GM21529 (cell line): ENCODE measurements at regions not wholly inside any gene's neighbourhood (a gene's known extent, or its start where the extent isn't known, plus 50 kb on each side); places are given as distances from the start of the nearest gene placed in this dataset.

ENCODE experiments used
- ATAC-seq: cut with Tn5 transposase; IDR thresholded peaks from one replicate; pipeline ENCODE4 v1.9.1; 2021; ENCODE audit not compliant: unreplicated experiment

DNA sequence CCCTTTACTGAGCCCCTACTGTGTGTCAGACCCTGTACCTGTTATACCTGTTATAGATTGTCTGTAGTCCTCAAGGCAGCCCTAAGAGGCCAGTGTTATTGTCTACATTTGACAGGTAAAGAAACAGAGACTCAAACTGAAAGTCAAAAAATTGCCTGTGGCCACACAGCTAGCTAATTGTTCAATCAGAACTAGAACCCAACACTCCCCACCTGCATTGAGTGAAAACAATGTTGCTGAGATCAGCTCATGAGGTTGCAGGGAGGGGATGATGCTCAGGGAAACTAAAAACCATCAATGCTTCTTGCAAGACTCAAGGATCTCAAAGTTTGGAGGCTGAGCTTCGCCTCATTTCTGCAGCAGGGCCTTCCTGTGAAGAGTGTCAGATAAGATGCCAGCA lies 109.5 kb upstream of the LMO4 start:
- no peak for ATAC-seq

DNA sequence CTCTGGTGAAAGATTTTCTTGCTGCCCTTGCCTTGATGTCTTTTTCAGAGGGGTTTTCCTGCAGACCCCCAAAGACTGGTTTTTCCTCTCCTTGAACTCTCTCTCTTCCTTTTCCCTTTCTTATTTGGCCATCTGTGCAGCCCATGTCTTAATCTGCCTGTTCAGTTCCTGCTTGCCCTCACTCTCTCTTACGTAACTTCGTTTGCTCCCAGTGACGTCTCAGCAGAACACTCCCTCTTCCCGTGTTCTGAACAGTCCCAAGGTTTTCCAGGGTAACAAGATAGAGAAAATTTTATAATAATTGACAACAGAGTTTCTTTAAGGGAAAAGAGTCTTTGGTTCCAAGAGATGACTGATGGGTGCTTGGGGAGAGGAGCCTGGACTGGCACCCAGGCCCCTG lies 109.1 kb upstream of the LMO4 start:
- ATAC-seq = no peak

DNA sequence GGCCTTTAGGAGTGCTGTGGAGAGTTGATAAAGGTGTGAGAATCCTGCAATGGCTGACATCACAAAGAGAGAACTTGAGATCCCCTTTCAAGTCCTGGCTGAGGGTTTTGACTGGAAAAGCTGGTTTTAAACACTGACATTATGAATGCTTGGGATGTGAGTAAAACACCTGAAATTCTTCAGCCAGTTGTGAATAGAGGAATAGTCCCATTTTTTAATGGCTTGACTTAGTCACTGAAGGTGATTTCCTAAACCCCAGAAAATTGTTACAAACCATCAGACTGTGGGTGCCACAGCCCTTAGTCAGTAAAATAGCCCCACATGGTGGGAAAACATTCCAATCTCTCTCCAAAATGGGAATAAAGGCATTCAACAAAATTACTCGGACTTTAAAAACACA lies 107.7 kb upstream of the LMO4 start:
- ATAC-seq = no peak

DNA sequence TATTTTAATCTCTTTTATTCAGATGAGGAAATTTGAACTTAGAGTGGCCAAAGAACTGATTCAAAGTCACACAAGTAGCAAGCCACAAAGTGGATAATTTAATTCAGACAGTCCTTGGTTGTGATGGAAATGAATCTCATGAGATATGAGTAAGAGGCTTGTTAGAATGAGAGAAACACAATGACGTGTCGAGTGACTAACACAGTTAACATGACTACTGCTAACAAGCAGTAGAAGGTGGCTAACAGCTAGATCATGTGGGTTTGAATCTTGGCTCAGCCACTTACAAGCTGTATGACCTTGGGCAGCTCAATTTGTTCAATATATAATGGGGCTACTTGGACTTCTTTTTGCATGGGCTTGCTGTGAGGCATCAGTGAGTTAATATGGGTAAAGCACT lies 104.5 kb upstream of the LMO4 start:
- ATAC-seq = peak; percentile 41

DNA sequence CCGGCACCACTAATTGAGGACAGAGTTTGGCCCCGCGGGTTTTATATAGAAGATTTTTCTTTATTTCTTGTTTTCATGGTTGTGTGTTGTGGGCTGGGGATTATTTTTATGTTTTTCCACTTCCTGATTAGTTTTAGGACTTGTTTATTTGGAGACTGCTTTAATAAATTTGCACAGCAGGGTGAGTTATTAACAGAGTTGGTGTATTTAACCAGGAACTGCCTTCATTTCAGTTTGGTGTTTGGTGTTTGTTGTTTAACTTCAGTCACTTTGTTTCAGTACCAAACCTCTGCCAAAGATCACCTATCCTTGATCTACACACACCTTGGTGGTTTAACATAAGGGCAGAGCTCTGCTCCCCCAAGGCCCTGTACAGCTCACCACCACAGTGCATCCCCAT lies 103.5 kb upstream of the LMO4 start:
- ATAC-seq = no peak

DNA sequence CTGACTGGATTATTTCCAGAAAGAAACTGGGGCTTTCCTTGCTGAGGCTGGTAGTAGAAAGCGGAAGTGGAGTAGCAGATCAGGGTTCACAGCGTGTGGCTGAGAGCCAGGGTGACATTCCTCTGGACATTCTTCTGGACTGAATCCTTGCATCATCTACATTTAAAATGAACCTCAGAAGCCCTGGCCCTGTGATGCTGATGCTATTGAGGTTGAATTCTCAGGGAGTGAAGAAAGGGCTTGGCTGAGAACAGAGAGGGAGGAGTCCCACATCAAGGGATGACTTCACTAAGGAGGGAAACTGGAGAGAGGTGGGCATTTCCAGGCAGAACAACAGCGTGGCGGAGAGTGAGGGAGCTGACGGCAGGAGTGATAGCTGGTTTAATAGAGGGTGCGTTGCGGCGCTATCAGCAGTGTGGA lies 102.3 kb upstream of the LMO4 start:
- peak; percentile 27 for ATAC-seq

DNA sequence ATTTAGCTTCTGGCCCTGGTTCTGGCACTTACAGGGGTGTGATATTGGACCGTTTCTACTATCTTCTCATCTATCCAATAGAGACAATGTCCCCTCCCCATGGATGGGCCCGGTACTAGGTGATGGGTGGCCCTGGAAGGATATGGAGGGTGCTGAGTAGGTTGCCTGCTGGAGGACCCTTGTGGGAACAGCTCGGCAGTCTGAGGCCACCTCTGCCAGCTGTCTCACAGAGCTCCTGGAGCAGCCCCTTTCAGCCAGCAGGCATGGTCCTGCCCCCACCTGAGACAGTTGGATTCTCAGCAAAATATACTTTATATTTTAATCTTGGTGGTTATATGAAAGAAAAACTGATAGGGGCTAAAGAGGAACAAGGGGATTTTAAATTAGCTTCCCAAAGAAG lies 101.0 kb upstream of the LMO4 start:
- ATAC-seq = no peak

DNA sequence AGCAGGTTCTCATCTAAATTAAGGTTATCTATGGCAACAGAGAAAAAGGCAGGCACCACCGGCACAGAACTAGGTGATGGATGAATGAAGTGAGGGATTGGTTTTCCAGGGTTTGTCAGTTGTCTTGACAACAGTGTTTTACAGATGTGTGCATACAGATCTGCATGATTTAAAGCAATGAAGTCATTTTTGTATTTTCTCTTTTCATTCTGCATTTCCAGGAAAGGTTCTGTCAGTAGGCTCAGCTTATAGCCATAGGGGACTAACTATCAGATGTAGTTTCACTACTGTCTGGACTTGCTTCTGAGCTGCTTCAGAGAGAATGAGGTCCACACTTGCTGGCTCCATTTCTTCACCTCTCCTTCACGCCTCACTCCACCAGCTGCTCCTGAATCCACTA lies 98.2 kb upstream of the LMO4 start:
- ATAC-seq = no peak

DNA sequence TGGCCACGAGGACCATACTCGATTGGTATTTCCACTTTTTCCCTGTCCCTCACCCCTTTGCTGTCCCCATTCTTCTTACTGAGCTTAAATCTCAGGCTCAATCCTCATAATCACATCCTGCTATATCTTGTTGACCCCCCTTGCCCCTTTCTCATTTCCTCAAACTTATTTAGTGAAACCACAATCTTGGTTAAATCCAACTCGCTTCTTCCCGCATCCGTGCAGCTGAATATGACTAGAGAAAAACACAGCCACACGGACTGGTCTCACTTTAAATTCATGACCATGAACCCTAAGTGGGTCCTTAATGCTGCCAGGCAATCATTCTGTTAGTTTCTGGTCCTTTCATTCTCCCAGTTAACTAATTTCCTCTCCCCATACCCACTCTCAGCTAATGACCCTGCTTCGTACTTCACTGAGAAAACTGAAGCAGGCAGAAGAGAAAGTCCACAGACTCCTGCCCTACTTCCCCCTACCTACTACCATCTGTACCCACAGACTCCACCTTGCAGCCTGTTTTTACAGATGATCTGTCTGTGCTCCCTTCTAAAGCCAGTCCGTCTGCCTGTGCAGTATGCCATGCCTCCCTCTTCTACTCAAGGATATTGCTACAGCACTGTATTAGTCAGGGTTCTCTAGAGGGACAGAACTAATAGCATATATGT lies 96.8 kb upstream of the LMO4 start:
- ATAC-seq = no peak

DNA sequence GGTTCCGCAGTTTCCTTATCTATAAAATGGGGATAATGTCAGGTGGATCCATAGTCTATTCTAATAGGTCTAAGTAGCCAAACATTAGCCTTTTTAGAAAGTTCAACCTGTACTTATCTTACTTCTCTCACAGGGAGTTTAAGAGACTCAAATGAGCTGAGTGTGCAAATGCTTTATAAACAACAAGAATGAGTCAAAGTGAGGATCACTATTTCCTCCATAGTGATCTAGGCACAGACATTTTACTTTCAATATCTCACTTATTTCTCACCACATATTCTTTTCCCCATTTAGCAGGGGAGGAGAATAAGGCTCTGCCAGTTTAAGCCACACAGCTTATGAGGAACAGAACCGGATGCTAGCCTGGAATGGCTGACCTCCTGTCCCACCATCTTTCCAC lies 92.1 kb upstream of the LMO4 start:
- no peak for ATAC-seq

DNA sequence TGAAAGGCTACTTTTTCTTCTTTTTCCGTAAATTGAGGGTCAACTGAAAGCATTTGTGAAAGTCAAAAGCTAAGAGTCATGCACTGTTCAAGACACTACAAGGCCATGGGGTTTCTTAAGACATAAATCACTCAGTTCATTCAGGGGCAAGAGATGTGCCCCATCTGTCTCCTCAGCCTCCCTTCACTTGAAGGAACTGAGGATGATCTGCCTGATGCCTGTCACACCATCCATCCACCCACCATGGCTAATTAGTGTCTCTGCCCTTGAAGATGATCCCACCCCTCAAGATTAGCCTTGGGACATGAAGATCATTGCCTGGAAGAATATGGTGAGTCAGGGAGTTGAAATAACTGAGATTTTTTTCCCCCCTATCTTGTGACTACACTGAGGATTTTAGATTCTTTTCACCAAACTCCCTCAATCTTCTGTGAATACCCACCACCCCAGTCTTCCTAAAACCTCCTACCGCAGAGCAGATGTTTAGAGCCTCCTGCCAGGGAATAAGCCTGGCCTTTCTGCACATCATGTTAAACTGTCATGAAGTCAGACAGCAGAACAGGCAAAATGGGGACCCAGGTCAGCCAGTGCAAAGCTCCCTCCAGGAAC lies 88.6 kb upstream of the LMO4 start:
- no peak for ATAC-seq

DNA sequence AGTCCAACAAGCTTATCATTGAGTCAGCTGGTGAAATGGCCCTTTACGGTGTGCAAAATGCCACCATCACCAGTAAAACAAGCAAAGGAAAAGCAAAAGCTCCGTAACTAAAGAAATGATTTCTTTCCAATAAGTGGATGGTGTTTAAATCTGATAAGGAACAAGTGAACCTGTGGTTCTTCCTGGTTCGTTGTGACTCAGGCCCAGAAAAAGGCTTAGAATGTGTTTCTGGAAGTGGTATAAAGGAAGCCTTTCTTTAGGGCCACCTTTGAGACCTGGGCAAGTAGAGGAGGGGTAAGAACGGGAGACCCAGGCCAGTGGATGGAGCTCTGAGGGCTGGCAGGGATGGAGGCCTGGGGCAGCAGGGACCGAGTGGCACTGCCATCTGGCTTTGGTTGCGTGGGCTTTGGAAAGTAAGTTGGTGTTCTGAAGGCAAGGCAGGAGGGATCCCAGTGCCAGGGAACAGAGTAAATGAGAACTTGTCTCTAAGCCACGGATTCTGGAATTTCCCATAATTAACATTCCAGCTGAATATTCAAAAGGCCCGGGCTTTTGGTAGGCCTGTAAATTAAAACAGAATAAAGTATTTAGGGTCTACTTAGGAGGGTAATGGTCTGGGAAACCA lies 87.9 kb upstream of the LMO4 start:
- no peak for ATAC-seq

DNA sequence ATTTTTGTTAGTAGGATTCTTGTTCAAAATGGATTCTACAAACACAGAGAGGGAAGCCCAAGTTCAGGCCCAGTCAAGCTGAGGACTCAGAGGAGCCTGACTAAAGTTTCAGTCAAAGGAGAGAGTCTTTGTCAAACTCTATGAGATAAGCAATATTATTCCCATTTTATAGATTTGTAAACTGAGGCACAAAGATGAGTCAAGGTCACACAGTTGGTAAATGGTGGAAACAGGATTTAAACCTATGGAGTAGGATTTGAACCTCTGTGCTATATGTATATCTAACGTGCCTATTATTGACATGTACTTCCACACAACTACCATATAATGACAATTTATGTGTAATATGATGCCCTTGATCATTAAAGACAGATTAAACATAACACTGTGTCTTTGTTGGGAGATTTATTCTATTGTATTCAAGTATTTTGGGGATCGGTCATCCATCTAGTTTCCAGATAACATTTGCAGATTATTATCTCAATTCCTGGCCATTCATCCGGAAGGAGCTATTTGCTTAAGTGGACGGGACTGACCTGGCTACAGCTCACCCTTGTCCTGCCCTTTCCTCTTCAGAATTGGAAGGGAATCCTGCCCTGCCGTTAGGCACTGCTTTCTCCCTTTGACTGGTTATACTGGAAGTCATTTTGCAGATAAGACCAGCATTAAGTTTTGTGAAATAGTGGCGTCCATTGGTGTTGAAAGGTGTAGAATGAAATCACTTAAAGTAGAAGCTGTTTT lies 86.1 kb upstream of the LMO4 start:
- no peak for ATAC-seq

DNA sequence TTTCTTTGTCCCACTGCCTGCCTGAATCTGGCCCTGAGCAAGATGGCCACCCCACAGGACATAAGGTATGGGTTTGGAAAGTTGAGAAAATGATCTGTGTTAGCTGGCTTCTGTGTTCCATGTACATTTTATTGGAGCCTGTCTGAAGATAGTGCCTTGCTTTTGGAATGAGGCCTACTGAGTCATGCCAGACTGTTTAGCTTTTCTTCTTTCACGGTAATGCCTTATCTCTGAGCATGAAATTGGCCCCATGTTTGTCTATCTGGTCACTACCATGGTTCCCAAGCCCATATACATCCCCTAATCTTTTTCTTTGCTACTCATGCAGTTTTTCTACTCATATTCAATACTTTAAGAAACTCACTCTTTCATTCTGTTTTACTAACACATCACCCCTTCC lies 85.1 kb upstream of the LMO4 start:
- no peak for ATAC-seq

DNA sequence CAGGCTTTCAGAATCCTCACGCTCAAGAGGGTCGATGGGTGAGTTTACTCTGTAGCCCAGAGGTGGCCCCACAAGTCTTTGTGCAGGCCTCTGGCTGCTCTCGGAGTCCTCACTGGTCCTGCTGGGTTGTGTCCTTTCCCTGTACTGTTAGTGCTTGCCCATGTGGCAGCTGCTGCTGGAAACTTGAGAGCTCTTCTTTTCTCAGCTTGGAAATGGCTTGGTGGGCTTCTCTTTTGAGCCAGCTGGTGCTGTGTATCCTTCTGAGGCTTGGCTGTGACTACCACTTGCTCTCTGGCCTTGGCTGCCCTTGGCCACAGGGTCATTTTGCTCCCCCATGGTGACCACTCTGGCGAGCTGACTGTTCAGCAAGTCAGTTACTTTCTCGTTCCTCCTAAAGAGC lies 82.2 kb upstream of the LMO4 start:
- ATAC-seq = no peak

DNA sequence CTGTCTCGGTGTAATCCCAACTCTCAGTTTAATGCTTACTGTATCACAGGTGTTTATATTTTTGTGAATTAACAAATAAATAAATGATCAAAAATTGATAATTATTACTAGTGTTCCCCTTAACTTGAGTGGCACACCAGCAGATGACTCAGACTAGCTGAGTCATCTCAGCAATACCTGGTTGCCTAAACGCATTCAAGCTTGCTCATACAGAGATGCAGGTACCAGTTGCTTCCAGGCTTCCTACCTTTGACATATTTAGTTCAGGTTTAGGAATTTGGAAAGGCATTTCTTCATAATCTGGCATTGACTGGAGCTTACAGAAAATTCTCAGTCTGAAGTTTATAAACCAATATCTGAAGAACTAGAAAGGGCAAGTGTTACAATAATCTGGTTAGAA lies 78.9 kb upstream of the LMO4 start:
- no peak for ATAC-seq

DNA sequence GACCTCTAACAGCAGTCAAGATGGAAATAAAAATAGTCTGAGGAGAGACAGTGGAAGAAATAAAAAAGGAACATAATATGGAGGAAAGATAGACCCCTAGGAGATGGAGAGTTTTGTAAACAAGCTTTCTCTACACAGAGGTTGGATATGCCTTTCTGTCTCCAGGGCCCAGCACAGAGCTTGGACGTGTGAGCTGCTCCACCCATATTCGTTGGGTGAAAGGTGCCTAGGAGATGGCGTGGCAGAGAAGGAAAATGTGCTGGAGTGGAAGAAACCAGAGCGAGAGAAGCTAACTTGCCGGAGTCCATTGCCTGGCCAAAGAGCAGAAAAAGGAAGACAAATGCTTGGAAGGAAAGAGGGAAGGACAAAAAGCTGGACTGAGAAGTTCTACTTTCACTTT lies 78.3 kb upstream of the LMO4 start:
- ATAC-seq = no peak

DNA sequence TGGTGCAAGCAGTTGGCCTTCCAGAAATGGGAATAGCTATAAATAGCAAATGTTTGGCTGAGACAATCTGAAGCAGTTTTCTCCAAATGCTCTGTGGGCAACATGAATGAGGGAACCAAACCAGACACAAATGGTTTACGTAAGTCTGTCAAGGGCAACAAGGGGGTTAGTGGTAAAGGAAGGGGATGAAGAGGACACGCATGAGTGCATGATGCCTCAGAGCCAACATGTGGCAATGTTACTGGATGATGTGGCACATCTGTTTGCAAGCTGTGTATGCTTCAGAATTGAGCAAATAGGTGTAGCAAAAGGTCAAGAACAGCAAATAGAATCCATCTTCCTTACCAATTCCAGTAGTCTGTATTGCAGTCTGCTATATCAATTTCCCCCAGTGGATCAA lies 76.3 kb upstream of the LMO4 start:
- ATAC-seq = no peak

DNA sequence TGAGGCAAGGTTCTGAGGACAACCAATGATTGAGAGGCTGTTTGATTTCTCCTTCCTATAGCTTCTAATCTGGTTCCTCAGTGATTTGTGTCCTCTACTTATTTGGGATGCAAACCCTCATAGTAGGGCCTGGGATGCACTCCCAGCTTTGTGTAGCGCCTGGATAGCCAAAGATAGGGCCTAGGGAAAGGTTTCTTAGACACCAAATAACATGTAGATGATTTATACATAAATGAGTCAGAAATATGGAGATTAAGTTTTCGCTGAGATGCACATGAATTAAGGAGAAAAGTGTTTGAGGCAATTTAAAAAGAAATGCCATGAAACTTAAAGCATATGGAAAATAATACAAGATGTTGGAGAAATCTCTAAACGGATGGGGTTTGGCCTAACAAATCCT lies 66.0 kb upstream of the LMO4 start:
- ATAC-seq = no peak

DNA sequence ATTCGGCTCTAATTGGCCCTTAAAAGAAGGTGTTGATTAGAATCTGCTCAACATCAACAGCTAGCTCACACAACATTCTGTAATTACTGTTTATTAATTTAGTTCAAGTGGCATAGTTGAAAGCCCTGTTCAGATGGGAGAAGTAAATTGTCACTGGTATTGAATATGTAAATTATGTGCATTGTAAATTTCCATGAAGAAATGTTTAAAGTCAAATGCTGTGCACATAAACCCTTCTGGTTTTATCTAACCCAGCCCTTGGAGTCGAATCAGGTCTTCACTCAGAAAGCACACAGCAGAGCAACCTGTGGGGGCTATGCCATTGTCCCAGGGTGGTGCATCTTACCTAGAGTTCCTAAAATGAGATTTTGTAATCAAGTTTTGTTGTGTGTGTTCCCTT lies 65.4 kb upstream of the LMO4 start:
- no peak for ATAC-seq

DNA sequence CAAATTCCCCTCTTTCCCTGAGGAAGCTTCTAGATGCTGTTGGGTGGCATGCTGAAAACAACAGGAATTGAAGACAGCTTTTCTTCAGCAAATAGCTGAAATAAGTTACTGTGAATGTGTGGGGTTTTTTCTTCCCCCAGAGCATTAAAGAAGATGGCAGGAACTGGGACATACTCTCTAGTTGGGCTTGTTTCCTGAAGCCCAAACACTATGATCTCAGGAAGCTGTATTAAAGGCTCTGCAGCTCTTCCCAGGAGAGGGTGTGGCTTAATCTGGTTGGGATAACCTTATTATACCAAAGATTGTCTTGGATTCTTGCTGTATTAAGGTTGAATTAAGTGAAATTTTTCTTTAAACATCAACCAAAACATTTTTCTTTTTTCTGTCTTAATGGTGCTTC lies 64.9 kb upstream of the LMO4 start:
- ATAC-seq = no peak

DNA sequence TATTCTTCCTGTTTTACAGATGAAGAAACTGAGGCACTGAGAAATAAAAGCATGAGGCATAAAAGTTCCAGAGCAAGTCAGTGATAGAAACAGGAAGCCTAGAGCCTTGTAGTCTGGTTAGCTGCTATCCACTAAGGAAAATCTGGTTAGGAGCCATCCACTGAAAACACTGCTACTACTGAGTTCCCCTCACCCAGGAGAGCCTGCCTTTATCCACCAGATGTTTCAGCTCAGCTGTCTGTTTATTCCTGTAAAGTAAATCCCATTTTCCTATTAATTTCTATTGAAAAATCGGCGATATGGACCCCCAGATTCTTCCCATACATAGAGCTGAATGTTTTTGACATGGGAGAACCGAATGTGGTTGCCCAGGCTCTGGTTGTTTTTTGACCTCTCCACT lies 63.7 kb upstream of the LMO4 start:
- no peak for ATAC-seq
